Small intestine (tissue), 7 donors: ENCODE measurements at regions not wholly inside any gene's neighbourhood (a gene's known extent, or its start where the extent isn't known, plus 50 kb on each side); places are given as distances from the start of the nearest gene placed in this dataset.

Experiments used
- DNase-seq, 2 donors: peaks; one replicate each; pipeline versions ENCODE4 v3.0.0 to v3.0.0-alpha.2; 2013
- FAIRE-seq: peaks from 2 replicates; lab custom pipeline; 2012; peaks lifted over from hg19 to GRCh38; lab: Jason Lieb, UNC
- H3K27ac ChIP-seq, 3 donors: one replicate each; pipeline ENCODE4 v1.5.1; 2013; ENCODE audit warnings: low read length in 2 of 3, mild to moderate bottlenecking in 2 of 3, control low read depth in 1 of 3, inconsistent platforms in 1 of 3, low read depth in 1 of 3, moderate library complexity in 1 of 3
- H3K27me3 ChIP-seq, 3 donors: one replicate each; pipeline ENCODE4 v1.6.1; 2013; ENCODE audit warnings: low read length in 3 of 3, inconsistent platforms in 1 of 3; ENCODE audit not compliant: control insufficient read depth in 3 of 3, insufficient read depth in 3 of 3
- H3K36me3 ChIP-seq, 3 donors: one replicate each; pipeline ENCODE4 v1.6.1; 2013; ENCODE audit warnings: low read length in 3 of 3, inconsistent platforms in 1 of 3, low read depth in 1 of 3, mild to moderate bottlenecking in 1 of 3, moderate library complexity in 1 of 3; ENCODE audit not compliant: control insufficient read depth in 3 of 3, insufficient read depth in 2 of 3
- H3K4me1 ChIP-seq, 3 donors: one replicate each; pipeline ENCODE4 v1.6.1; 2013; ENCODE audit warnings: low read length in 2 of 3, inconsistent platforms in 1 of 3, low read depth in 1 of 3, mild to moderate bottlenecking in 1 of 3, moderate library complexity in 1 of 3; ENCODE audit not compliant: control insufficient read depth in 3 of 3, insufficient read depth in 2 of 3
- H3K4me3 ChIP-seq, 3 donors: one replicate each; pipeline ENCODE4 v1.5.1; 2013; ENCODE audit warnings: low read length in 3 of 3, control low read depth in 1 of 3, inconsistent platforms in 1 of 3, low read depth in 1 of 3, mild to moderate bottlenecking in 1 of 3, moderate library complexity in 1 of 3
- H3K9me3 ChIP-seq, 2 donors: one replicate each; pipeline ENCODE4 v1.6.1; 2013; ENCODE audit warnings: low read depth in 1 of 2, low read length in 1 of 2; ENCODE audit not compliant: control insufficient read depth in 2 of 2, insufficient read depth in 1 of 2
- WGBS, 3 donors: extraction: QIAGEN DNeasy Blood & Tissue Kit; methylation state at CpG; one replicate each; pipeline ENCODE4 v1.1.7; 2013; 5-methylcytosine and 5-hydroxymethylcytosine counted together
- donor health status: healthy with polysubstance abuse.
- donor health status: control.
- donor health status: control.
- donor health status: Bipolar disorder and iron deficiency.
- donor health status: healthy.

- Histone ChIP-seq H3K27ac (no peak overlapping the region), H3K4me1 (no peaks in the 10 kb centered on the region), H3K4me3 (no peak overlapping the region), H3K27me3 (no peaks in the 10 kb centered on the region), H3K36me3 (no peaks in the 10 kb centered on the region), H3K9me3 (peaks cover 0 to 2% of the 10 kb centered on the region in 2 donors)
- FAIRE-seq (no peak), DNase-seq (no peak)
- WGBS, 3 donors: 81 to 86% (median 84%) methylated on average over 7 of the region's 7 CpGs
These were observed 67.7 kb downstream of the AKR1B1 start for GRCh38 chr7:134391223-134391622.

- WGBS, 3 donors: 76 to 78% (median 76%) methylated on average over 6 of the region's 6 CpGs
These were observed 70.4 kb downstream of the AKR1B1 start for GRCh38 chr7:134388336-134389019.

GRCh38 chr7:134378562-134378961, 61.8 kb upstream of the SLC35B4 start:
- no peak for FAIRE-seq
- peaks cover 0 to 2% (median 0%) of the 10 kb centered on the region in 3 donors for H3K27me3 ChIP-seq
- WGBS, 3 donors: 82 to 85% (median 83%) methylated on average over 7 of the region's 7 CpGs
- no peaks in the 10 kb centered on the region for H3K36me3 ChIP-seq
- H3K4me3 ChIP-seq: no peak overlapping the region
- no peak overlapping the region for H3K27ac ChIP-seq
- DNase-seq: no peak
- H3K9me3 ChIP-seq: peaks cover 0 to 9% of the 10 kb centered on the region in 2 donors
- peaks cover 0 to 14% (median 4%) of the 10 kb centered on the region in 3 donors for H3K4me1 ChIP-seq

More at GRCh38 chr7:134388336-134389019, 70.4 kb downstream of the AKR1B1 start:
- H3K27ac ChIP-seq: no peak overlapping the region
- no peaks in the 10 kb centered on the region for H3K4me1 ChIP-seq
- peaks cover 0 to 7% of the 10 kb centered on the region in 2 donors for H3K9me3 ChIP-seq
- FAIRE-seq (no peak), DNase-seq (no peak)
- H3K4me3 ChIP-seq: no peak overlapping the region
- no peaks in the 10 kb centered on the region for H3K27me3 ChIP-seq
- H3K36me3 ChIP-seq: no peaks in the 10 kb centered on the region

GRCh38 chr7:134376693-134377092, 60.0 kb upstream of the SLC35B4 start:
- Histone ChIP-seq H3K27me3 (peaks cover 0 to 2% (median 0%) of the 10 kb centered on the region in 3 donors), H3K36me3 (no peaks in the 10 kb centered on the region), H3K9me3 (peaks cover 0 to 9% of the 10 kb centered on the region in 2 donors), H3K4me3 (no peak overlapping the region), H3K27ac (no peak overlapping the region), H3K4me1 (peaks cover 0 to 15% (median 4%) of the 10 kb centered on the region in 3 donors)
- DNase-seq (no peak), FAIRE-seq (no peak)

GRCh38 chr7:134375206-134375605, 58.5 kb upstream of the SLC35B4 start:
- no peak for FAIRE-seq
- H3K4me1 ChIP-seq: peaks cover 0 to 15% (median 4%) of the 10 kb centered on the region in 3 donors
- DNase-seq: no peak
- H3K27ac ChIP-seq: no peak overlapping the region
- peaks cover 0 to 9% of the 10 kb centered on the region in 2 donors for H3K9me3 ChIP-seq
- 93 to 95% (median 94%) methylated on average over 5 of the region's 5 CpGs for WGBS, 3 donors
- peaks cover 0 to 2% (median 0%) of the 10 kb centered on the region in 3 donors for H3K27me3 ChIP-seq
- no peaks in the 10 kb centered on the region for H3K36me3 ChIP-seq
- H3K4me3 ChIP-seq: no peak overlapping the region

- no peak for DNase-seq
- Histone ChIP-seq H3K4me1 (peaks cover 0 to 15% (median 4%) of the 10 kb centered on the region in 3 donors), H3K27me3 (peaks cover 0 to 2% (median 0%) of the 10 kb centered on the region in 3 donors), H3K4me3 (no peak overlapping the region), H3K27ac (peak overlapping the region in 2 of 3 donors; percentile 34 to 55), H3K9me3 (peaks cover 0 to 9% of the 10 kb centered on the region in 2 donors), H3K36me3 (no peaks in the 10 kb centered on the region)
- FAIRE-seq: no peak
- WGBS, 3 donors: 84 to 90% (median 87%) methylated on average over 4 of the region's 4 CpGs
These were observed 58.1 kb upstream of the SLC35B4 start for GRCh38 chr7:134374791-134375190.

- peaks cover 0 to 15% (median 4%) of the 10 kb centered on the region in 3 donors for H3K4me1 ChIP-seq
- FAIRE-seq (no peak), DNase-seq (peak; percentile 86 to 94)
- H3K36me3 ChIP-seq: no peaks in the 10 kb centered on the region
- H3K27me3 ChIP-seq: peaks cover 0 to 2% (median 0%) of the 10 kb centered on the region in 3 donors
- H3K9me3 ChIP-seq: peaks cover 0 to 9% of the 10 kb centered on the region in 2 donors
- 17 to 59% (median 56%) methylated on average over 1 of the region's 1 CpG for WGBS, 3 donors
- peak overlapping the region in 2 of 3 donors; percentile 58 to 68 for H3K27ac ChIP-seq
- H3K4me3 ChIP-seq: no peak overlapping the region
These were observed 57.6 kb upstream of the SLC35B4 start for GRCh38 chr7:134374291-134374690.

- 91 to 100% (median 97%) methylated on average over 4 of the region's 4 CpGs for WGBS, 3 donors
- no peak for FAIRE-seq
- H3K27ac ChIP-seq: no peak overlapping the region
These were observed 56.1 kb upstream of the SLC35B4 start for GRCh38 chr7:134372858-134373257.

More at GRCh38 chr7:134372858-134373257, 56.1 kb upstream of the SLC35B4 start:
- DNase-seq: no peak
- Histone ChIP-seq H3K36me3 (no peaks in the 10 kb centered on the region), H3K27me3 (peaks cover 0 to 2% (median 0%) of the 10 kb centered on the region in 3 donors), H3K9me3 (peaks cover 0 to 9% of the 10 kb centered on the region in 2 donors), H3K4me1 (peaks cover 0 to 28% (median 4%) of the 10 kb centered on the region in 3 donors), H3K4me3 (no peak overlapping the region)
